ENCODE measurements at regions not wholly inside any gene's neighbourhood (a gene's known extent, or its start where the extent isn't known, plus 50 kb on each side); places are given as distances from the start of the nearest gene placed in this dataset.

DNA sequence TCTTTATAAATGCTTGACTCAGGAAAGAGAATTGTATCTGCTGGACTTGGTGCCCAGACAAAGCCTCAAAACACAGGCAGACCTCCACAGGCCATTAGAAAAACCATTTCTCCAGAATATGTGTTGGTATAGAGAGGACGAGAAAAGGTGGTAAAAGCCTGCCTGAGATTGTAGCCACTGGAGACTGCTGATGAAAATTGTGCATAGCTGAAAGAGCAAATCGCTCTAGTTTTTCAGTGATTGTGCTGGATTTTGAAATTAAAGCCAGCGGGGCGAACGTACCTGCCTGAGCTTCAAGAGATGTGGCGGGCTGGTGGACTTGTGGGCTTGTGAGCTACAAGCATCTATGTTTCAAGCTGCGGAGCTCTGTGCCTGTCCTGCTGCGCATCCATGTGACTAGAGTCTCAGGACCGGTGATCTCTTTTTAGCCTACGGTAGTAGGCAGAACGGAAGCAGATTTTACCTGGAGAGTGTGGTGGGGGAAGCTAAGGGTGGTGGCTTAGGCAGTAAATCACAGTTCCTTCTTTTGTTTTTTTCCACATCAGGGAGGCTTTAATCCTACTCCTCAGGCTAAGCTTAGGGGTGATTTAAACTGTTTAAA, 193.6 kb downstream of the SREK1 start:
- WGBS = 80% methylated on average over 11 of the region's 11 CpGs
- H3K27ac ChIP-seq (ENCODE audit: low read length) = no peak overlapping the region
- intact Hi-C loops (cut with DNase I) = no loop called here
- H3K9me3 ChIP-seq (ENCODE audit: control insufficient read depth, low read length) = no peaks in the 10 kb centered on the region
- no peaks in the 10 kb centered on the region for H3K27me3 ChIP-seq (ENCODE audit: control insufficient read depth, insufficient read depth)
- no peak for DNase-seq
- no peak for ATAC-seq
- no peaks in the 10 kb centered on the region for H3K4me1 ChIP-seq (ENCODE audit: control insufficient read depth, insufficient read depth, low read length)
- no peak overlapping the region for H3K4me3 ChIP-seq (ENCODE audit: low read length)

DNA sequence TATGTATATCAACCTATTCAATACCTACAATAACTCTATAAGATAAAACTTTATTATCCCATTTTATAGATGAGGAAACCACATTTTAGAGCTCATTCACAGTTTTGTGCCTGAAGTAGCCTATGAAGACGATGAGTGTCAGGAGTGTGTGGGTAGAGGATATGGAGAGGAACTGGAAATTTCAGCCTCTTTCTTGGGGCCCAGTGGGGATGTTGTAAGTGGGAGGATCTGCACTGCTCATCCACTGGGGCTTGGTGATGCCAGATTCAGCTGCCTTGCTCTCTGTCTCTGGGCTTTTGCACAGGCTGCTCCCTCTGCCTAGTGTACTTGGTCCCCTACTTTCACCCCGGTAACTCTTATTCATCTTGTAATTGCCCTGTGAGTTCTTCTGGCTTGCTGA, 194.7 kb downstream of the SREK1 start:
- no peak for DNase-seq
- intact Hi-C loops (cut with DNase I) = no loop called here
- no peaks in the 10 kb centered on the region for H3K4me1 ChIP-seq (ENCODE audit: control insufficient read depth, insufficient read depth, low read length)
- no peak overlapping the region for H3K4me3 ChIP-seq (ENCODE audit: low read length)
- WGBS = 92% methylated on average over 2 of the region's 2 CpGs
- H3K27me3 ChIP-seq (ENCODE audit: control insufficient read depth, insufficient read depth) = no peaks in the 10 kb centered on the region
- H3K27ac ChIP-seq (ENCODE audit: low read length) = no peak overlapping the region
- no peaks in the 10 kb centered on the region for H3K9me3 ChIP-seq (ENCODE audit: control insufficient read depth, low read length)
- no peak for ATAC-seq

DNA sequence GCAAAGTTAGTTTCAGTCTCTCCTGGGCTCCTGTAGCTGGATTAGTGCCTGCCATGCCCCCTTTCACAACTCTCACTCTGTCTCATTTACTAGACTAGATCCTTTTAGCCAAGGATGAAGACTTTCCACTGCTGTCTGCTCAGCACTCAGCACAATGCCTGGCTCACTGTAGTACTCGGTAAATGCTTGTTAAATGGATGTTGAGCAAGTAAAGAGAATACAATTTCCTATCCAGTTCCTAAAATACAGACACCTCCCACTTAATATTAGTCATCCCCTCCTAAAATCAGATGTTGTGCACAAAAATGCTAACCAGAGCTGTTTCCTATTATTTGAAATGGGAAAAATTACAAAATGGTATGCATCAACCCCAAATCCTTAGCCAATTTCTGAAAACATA, 195.8 kb downstream of the SREK1 start:
- ATAC-seq = peak in 1 of 2 donors; percentile 12

DNA sequence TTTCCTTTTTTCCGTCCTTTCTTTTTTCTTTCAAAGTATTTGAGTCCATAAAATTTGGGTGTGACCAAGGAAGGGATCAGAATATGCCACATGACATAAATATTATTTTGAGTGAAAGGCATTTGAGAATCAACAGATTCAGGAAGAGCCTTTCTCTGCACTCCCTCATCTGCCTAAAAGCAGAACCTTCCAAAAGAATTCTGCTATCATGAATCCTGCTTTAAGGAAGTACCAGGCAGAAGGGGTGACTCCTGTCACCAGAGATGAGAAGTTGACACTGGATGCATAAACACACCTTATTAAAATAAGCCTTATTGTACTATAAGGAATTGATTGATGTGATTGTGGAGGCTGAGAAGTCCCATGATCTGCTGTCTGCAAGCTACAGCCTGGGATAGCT, 196.7 kb downstream of the SREK1 start:
- intact Hi-C loops (cut with DNase I) = no loop called here
- H3K4me3 ChIP-seq (ENCODE audit: low read length) = no peak overlapping the region
- no peak overlapping the region for H3K27ac ChIP-seq (ENCODE audit: low read length)
- peaks cover 4% of the 10 kb centered on the region for H3K4me1 ChIP-seq (ENCODE audit: control insufficient read depth, insufficient read depth, low read length)
- 76% methylated on average over 1 of the region's 1 CpG for WGBS
- ATAC-seq (no peak), DNase-seq (no peak)
- H3K27me3 ChIP-seq (ENCODE audit: control insufficient read depth, insufficient read depth) = no peaks in the 10 kb centered on the region
- no peaks in the 10 kb centered on the region for H3K9me3 ChIP-seq (ENCODE audit: control insufficient read depth, low read length)

More for the DNA sequence above, 195.8 kb downstream of the SREK1 start:
- H3K27ac ChIP-seq (ENCODE audit: low read length) = peak overlapping the region; percentile 16
- no peaks in the 10 kb centered on the region for H3K27me3 ChIP-seq (ENCODE audit: control insufficient read depth, insufficient read depth)
- peaks cover 4% of the 10 kb centered on the region for H3K4me1 ChIP-seq (ENCODE audit: control insufficient read depth, insufficient read depth, low read length)
- no peak for DNase-seq
- no peaks in the 10 kb centered on the region for H3K9me3 ChIP-seq (ENCODE audit: control insufficient read depth, low read length)
- WGBS = 40% methylated on average over 1 of the region's 1 CpG
- intact Hi-C loops (cut with DNase I) = no loop called here
- H3K4me3 ChIP-seq (ENCODE audit: low read length) = no peak overlapping the region

DNA sequence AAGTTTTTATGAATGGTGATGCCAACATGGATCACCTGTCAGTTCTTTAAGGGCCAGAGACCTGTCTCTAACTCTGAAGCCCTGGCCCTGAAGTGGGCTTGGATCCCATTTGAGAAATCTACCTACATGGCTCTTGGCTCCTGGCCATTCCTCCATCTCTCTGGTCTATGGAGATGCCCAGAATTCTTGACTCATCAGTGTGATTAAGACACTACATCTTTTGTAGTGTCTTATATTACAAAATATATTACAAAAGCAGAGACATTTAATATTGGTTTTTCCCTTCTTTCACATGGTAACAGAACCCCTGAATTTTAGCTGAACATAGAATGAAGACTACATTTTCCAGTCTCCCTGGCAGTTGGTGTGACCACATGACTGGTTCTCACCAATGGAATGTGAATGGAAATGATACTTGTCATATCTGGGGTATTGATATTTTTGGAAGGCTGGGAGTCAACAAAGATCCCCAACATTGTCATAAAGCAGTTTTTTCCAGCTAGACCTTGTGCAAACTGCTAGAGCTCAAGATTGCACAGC, 198.3 kb downstream of the SREK1 start:
- DNase-seq = no peak
- no peak overlapping the region for H3K27ac ChIP-seq (ENCODE audit: low read length)
- peaks cover 4% of the 10 kb centered on the region for H3K4me1 ChIP-seq (ENCODE audit: control insufficient read depth, insufficient read depth, low read length)
- H3K27me3 ChIP-seq (ENCODE audit: control insufficient read depth, insufficient read depth) = no peaks in the 10 kb centered on the region
- intact Hi-C loops (cut with DNase I) = no loop called here
- H3K4me3 ChIP-seq (ENCODE audit: low read length) = no peak overlapping the region
- no peak for ATAC-seq
- H3K9me3 ChIP-seq (ENCODE audit: control insufficient read depth, low read length) = no peaks in the 10 kb centered on the region

DNA sequence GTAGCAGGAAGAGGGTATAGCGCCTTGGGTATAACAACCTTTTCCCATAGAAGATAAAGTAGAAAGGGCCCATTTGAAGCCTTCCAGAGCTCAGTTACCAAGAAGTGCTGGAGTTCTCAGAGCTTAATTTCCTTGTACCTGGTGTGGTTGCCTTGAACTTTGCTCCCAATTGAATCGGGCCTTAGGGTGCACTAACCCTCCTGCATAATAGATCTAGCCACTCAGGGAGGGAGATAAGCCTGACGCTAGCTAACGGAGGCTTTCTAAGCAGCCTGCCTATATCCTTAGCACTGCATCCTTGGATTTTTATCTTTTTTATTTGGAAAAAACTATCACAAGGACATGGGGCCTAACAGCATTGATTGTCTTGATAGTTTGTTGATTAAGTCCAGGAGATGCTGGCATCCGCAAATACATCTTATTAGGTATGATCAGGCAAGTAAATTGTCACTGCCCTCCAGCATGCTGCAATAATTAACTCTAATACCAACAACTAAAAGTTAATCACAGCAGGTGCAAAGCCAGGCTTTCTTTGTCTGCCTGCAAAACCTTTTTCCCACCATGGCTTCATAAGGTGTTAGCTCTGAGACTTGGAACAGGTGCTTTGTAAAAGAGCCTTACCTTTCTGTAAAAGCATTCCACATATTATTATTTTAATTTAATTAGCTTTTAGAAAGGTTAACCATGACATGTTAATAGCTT, 199.4 kb downstream of the SREK1 start:
- intact Hi-C loops (cut with DNase I) = no loop called here
- no peak for DNase-seq
- ATAC-seq = no peak
- Histone ChIP-seq H3K4me3 (ENCODE audit: low read length) (no peak overlapping the region), H3K4me1 (ENCODE audit: control insufficient read depth, insufficient read depth, low read length) (peaks cover 4% of the 10 kb centered on the region), H3K27me3 (ENCODE audit: control insufficient read depth, insufficient read depth) (no peaks in the 10 kb centered on the region), H3K27ac (ENCODE audit: low read length) (peak overlapping the region; percentile 26), H3K9me3 (ENCODE audit: control insufficient read depth, low read length) (no peaks in the 10 kb centered on the region)
- 68% methylated on average over 5 of the region's 5 CpGs for WGBS

DNA sequence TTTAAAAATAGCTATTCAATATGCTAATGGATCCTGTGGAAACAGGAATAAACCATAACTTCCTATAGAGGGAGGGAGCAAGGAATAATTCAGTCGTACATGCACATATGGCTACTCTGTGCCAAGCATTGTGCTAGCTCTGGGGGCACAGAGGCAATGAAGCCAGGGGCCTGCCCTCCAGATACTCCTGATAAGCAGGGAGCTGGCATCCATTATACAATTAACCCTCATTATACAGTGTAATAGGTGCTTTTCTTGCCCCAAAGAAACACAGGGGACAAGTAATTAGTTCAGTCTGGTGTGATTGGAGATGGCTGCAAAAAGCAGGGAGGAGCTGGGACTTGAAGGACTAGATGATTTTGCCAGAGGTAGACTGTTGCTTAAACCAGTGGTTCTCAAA, 200.4 kb downstream of the SREK1 start:
- Histone ChIP-seq H3K4me3 (ENCODE audit: low read length) (no peak overlapping the region), H3K27ac (ENCODE audit: low read length) (peak overlapping the region; percentile 21), H3K27me3 (ENCODE audit: control insufficient read depth, insufficient read depth) (no peaks in the 10 kb centered on the region), H3K9me3 (ENCODE audit: control insufficient read depth, low read length) (no peaks in the 10 kb centered on the region), H3K4me1 (ENCODE audit: control insufficient read depth, insufficient read depth, low read length) (peaks cover 4% of the 10 kb centered on the region)
- WGBS = 45% methylated on average over 1 of the region's 1 CpG
- DNase-seq (no peak), ATAC-seq (no peak)
- intact Hi-C loops (cut with DNase I) = no loop called here

DNA sequence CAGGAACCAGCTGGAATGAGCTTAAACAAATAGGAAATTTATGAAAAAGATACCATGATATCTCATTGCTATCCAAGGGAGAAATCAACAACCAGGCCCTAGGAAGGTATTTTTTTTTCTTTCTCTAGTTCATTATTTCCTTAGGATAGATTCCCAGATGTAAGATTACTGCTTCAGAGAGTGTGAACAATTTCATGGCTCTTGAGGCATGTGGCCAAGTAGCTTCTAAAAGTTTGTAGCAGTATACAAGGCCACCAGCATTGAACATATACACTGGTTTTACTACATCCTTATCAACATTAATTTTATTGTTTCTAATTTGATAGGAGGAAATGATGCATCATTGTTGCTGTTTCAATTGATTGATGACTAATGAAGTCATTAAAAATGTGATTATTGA, 201.2 kb downstream of the SREK1 start:
- Histone ChIP-seq H3K9me3 (ENCODE audit: control insufficient read depth, low read length) (no peaks in the 10 kb centered on the region), H3K27ac (ENCODE audit: low read length) (no peak overlapping the region), H3K4me1 (ENCODE audit: control insufficient read depth, insufficient read depth, low read length) (peaks cover 4% of the 10 kb centered on the region), H3K4me3 (ENCODE audit: low read length) (no peak overlapping the region), H3K27me3 (ENCODE audit: control insufficient read depth, insufficient read depth) (no peaks in the 10 kb centered on the region)
- ATAC-seq (no peak), DNase-seq (no peak)
- intact Hi-C loops (cut with DNase I) = no loop called here

DNA sequence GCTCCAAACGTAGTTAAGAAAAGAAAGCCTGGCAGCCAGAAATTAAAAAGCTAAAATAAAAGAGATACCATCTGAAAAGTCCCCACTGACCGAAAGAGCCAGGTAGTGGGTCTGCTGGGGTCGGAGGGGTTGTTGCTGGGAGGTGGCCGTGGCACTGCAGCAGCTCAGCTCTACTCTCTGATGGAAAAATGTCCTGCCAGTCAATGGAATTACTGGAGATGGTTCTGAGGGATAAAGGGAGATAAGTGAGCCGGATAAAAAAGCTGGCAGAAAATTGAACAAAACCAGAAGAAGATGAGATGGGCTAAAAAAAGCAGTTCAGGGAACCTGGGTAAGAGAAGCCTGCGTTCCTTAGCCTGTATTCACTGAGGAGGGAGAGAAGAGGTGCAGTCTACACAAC, 202.8 kb downstream of the SREK1 start:
- H3K9me3 ChIP-seq (ENCODE audit: control insufficient read depth, low read length) = no peaks in the 10 kb centered on the region
- H3K27me3 ChIP-seq (ENCODE audit: control insufficient read depth, insufficient read depth) = no peaks in the 10 kb centered on the region
- peaks cover 4% of the 10 kb centered on the region for H3K4me1 ChIP-seq (ENCODE audit: control insufficient read depth, insufficient read depth, low read length)
- intact Hi-C loops (cut with DNase I) = no loop called here
- no peak for ATAC-seq
- no peak overlapping the region for H3K4me3 ChIP-seq (ENCODE audit: low read length)
- 68% methylated on average over 6 of the region's 6 CpGs for WGBS
- no peak for DNase-seq
- peak overlapping the region; percentile 45 for H3K27ac ChIP-seq (ENCODE audit: low read length)

DNA sequence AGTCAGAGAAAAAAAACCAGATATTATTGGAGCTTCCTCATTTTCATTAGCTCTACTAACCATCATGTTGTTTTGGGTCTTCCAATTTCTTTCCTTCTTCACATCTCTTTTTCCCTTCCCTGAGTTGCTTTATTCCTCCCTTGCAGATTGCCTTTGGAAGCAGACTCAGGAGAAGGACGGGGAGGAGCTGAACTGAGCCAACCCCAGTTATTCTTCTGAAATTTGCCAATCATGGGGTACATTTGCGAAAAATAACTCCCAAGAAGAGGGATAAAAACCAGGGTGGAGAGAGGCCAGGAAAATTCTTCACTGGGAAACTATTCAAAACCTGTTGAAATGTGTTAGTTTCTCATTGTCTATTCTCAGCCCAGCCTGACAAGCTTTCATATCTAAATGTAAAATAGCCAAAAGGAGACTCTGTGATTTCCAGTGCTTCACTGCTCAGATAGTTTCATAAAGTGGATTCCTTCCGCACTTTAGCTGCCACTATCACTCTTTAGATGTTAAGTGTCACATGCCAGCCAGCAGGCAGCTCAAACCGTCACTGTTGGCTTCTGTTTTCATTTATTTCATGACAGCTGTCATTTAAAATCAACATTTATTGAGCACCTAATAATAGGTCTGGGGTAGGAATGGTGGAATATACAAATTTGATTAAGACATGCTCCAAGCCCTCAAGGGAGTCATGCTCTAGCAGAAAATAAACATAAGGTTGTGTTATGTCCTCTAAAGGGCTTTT, 204.5 kb downstream of the SREK1 start:
- H3K4me3 ChIP-seq (ENCODE audit: low read length) = no peak overlapping the region
- DNase-seq (no peak), ATAC-seq (peak; percentile 61 to 72)
- intact Hi-C loops (cut with DNase I) = no loop called here
- 46% methylated on average over 4 of the region's 4 CpGs for WGBS
- no peaks in the 10 kb centered on the region for H3K27me3 ChIP-seq (ENCODE audit: control insufficient read depth, insufficient read depth)
- peak overlapping the region; percentile 53 for H3K27ac ChIP-seq (ENCODE audit: low read length)
- H3K9me3 ChIP-seq (ENCODE audit: control insufficient read depth, low read length) = no peaks in the 10 kb centered on the region
- peaks cover 4% of the 10 kb centered on the region for H3K4me1 ChIP-seq (ENCODE audit: control insufficient read depth, insufficient read depth, low read length)

DNA sequence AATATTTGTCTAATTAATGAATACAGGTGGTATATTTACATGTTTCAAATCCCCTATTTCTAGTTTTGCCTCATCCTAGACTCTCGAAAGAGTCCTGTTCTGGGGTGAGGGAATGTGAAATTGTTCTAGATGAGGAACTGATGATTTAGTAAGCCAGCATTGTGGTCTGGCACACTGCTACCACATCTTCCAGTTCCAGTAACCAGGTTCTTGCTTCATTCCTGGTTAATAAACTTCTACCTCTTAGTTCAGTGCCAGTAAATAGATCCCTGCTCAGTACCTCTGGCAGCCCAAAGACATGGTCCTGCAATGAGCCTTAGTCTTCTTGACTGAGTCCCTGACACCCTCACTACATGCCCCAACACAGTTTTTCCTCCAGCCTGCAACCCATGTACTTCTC, 207.7 kb downstream of the SREK1 start:
- 74% methylated on average over 1 of the region's 1 CpG for WGBS
- H3K4me1 ChIP-seq (ENCODE audit: control insufficient read depth, insufficient read depth, low read length) = no peaks in the 10 kb centered on the region
- DNase-seq = no peak
- intact Hi-C loops (cut with DNase I) = no loop called here
- H3K27me3 ChIP-seq (ENCODE audit: control insufficient read depth, insufficient read depth) = no peaks in the 10 kb centered on the region
- H3K9me3 ChIP-seq (ENCODE audit: control insufficient read depth, low read length) = no peaks in the 10 kb centered on the region
- H3K4me3 ChIP-seq (ENCODE audit: low read length) = no peak overlapping the region
- H3K27ac ChIP-seq (ENCODE audit: low read length) = peak overlapping the region; percentile 16
- ATAC-seq = no peak

Data from right cardiac atrium (tissue), 5 donors.